Thyroid gland (tissue), 4 donors: ENCODE measurements at regions not wholly inside any gene's neighbourhood (a gene's known extent, or its start where the extent isn't known, plus 50 kb on each side); places are given as distances from the start of the nearest gene placed in this dataset.

Experiments
- POLR2A ChIP-seq, 2 donors: fragments of 450-650 bp; IDR thresholded peaks; one replicate each; pipeline ENCODE4 v1.6.1; 2017; ENCODE audit warnings: antibody characterized with exemption in 2 of 2, mild to moderate bottlenecking in 2 of 2, moderate library complexity in 1 of 2
- TF ChIP-seq, protein P1 (sequence below), 6 experiments: fragments of 200-600 bp in 3 of 6; fragments of 450-650 bp in 3 of 6; sonication (generic) in 3 of 6; IDR thresholded peaks; one replicate each; pipeline ENCODE4 v1.5.1; 2016 to 2019; ENCODE audit warnings: antibody characterized with exemption in 6 of 6, mild to moderate bottlenecking in 2 of 6, inconsistent platforms in 1 of 6, moderate library complexity in 1 of 6

DNA sequence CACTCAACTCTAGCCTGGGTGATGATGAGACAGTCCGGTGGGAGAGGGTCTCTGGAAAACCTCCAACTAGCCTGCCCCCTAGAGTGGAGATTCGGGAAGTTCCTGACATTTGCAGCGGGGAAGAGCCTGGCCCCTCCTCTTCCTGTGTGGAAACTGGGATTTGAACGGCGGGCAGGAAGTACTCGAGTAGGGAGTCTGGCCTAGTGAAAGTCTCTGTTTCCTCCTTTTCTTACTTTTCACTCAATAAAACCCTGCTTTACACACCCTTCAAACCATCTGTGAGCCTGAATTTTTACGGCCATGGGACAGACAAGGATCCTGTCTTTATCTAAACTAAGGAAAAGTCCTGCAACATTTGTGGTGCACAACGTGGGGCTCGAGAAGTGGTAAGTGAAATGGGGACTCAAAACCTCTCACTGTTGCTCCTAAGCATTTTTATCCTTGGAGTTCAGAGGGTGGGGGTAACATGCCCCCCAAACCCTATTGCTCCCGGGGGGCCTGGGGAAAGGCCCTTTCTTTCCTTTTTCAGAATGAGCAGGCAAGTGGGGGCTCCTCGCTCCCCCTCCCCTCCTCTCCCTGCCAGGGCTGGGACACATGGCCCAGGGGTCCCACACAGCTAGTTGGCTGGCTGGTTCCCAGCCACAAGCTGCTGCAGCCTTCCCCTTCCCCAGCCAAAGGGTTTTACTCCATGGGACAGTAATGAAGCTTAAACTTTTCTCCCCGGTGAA lies 224.7 kb upstream of the GBE1 start:
- TF ChIP-seq, protein P1, sequence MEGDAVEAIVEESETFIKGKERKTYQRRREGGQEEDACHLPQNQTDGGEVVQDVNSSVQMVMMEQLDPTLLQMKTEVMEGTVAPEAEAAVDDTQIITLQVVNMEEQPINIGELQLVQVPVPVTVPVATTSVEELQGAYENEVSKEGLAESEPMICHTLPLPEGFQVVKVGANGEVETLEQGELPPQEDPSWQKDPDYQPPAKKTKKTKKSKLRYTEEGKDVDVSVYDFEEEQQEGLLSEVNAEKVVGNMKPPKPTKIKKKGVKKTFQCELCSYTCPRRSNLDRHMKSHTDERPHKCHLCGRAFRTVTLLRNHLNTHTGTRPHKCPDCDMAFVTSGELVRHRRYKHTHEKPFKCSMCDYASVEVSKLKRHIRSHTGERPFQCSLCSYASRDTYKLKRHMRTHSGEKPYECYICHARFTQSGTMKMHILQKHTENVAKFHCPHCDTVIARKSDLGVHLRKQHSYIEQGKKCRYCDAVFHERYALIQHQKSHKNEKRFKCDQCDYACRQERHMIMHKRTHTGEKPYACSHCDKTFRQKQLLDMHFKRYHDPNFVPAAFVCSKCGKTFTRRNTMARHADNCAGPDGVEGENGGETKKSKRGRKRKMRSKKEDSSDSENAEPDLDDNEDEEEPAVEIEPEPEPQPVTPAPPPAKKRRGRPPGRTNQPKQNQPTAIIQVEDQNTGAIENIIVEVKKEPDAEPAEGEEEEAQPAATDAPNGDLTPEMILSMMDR (IDR thresholded peaks at IDR 0.05), result no peak
- TF ChIP-seq POLR2A (IDR thresholded peaks at IDR 0.05), result no peak
